NOMO-1 treated with dmso at 0.1 percent for 144 hours (cell line): ENCODE measurements at regions not wholly inside any gene's neighbourhood (a gene's known extent, or its start where the extent isn't known, plus 50 kb on each side); places are given as distances from the start of the nearest gene placed in this dataset.
"Not testable (repeated sequence)": the region's sequence is repeated elsewhere in the genome, so short reads cannot be mapped to it uniquely, and the experiment has no call there.

Source experiments
- DNase-seq: peaks from one replicate; lab custom pipeline; 2025; ENCODE audit not compliant: unreplicated experiment; lab: John Stamatoyannopoulos, UW

GRCh38 chr3:124300416-124300815 is 308.5 kb upstream of the ROPN1 start:
- no peak for DNase-seq

GRCh38 chr3:124303305-124303910 is 311.5 kb upstream of the ROPN1 start:
- no peak for DNase-seq

DNA sequence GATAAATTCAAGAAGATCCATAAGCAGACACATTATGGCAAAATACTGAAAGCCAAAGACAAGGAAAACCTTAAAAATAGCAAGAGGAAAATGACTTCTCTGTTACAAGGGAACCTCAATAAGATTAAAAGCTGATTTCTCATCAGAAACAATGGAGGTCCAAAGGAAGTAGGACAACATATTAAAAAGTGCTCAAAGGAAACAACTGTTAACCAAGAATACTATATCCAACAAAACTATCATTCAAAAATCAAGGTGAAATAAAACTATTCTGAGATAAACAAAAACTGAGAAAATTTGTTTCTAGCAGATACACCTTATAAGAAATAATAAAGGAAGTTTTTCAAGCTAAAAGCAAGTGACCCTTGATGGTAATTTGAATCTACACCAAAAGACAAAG is 314.7 kb upstream of the ROPN1 start:
- DNase-seq, result no peak

DNA sequence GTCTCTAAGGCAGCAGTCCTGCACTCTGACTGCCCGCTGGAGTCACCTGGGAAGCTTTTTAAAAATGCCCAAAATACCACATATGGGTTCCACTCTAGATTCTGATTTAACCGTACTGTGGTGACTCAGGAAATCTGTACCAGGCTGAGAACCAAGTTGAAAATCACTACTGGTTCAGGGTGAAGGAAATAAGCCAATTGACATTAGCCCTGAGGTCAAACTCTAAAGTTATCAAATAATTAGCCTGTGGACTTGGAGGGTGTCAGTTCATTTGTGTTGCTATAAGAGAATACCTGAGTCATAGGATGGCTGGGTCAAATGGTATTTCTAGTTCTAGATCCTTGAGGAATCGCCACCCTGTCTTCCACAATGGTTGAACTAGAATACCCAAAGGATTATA is 321.7 kb upstream of the ROPN1 start:
- no peak for DNase-seq

DNA sequence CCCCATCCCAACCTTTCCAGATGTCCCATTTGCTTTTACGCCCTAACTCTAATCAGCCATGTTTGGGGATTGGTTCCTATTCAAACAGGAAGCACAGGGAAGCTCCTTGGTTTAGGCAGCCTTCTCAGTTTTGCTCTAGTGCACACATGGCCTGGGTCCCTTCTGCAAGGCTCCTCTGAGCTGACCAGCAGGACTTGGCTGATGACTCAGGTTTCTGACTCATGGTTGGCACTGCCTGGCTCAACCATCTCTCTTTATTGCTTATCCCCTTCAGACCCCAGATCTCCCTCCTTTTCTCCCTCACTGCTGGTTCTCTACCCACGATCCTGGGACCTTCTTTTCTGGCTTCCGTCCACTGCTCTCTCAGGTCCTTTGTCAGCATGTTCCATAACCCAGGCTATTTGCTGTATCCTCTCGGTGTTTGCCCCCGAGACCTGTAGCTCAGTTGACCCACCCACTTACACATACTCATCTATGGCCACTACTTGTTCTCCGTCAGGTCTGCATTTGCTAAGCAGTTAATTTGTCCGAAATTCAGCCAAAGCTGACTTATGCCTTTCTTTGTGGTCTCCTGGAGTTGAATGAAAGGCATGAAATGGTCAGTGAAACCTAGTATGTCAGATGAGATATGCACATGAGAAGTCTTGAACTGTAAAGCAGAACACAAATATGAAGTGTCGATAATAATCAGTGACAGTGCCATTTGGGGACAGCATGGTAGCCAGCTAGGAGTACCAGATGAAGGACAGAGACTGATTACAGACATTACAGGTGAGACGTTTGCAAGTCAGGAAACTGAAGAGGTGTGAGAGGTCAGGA is 323.5 kb upstream of the ROPN1 start:
- no peak for DNase-seq

- DNase-seq, result peak; percentile 58
These were observed 324.0 kb upstream of the ROPN1 start for GRCh38 chr3:124316034-124316287.

GRCh38 chr3:124318014-124318413 is 326.1 kb upstream of the ROPN1 start:
- no peak for DNase-seq

GRCh38 chr3:124318656-124319055 is 326.7 kb upstream of the ROPN1 start:
- peak; percentile 8 for DNase-seq

GRCh38 chr3:124320976-124321375 is 329.1 kb upstream of the ROPN1 start:
- DNase-seq, result no peak

GRCh38 chr3:124322309-124322880 is 330.5 kb upstream of the ROPN1 start:
- DNase-seq, result no peak

DNA sequence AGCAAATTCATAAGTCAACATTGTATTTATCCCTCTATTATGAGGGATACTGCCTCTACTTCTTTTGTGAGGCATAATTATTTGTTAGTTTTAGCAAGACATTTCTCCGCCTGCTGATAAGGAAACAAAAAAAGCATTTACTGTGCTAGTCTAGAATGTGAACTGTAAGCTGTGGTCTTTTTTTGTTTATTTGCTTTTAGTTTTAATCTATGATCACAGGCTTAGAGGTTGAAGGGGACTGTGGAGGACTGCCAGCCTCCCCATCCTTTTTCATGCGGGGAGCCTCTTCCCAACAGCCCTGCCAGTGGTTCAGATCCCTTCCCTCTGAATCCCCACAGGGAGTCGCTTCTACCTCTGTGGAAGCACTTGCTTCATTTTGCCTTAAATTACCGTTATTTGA is 331.0 kb upstream of the ROPN1 start:
- no peak for DNase-seq

- no peak for DNase-seq
These were observed 333.3 kb upstream of the ROPN1 start for GRCh38 chr3:124325248-124325647.

- DNase-seq, result no peak
These were observed 337.8 kb upstream of the ROPN1 start for GRCh38 chr3:124329723-124330122.

DNA sequence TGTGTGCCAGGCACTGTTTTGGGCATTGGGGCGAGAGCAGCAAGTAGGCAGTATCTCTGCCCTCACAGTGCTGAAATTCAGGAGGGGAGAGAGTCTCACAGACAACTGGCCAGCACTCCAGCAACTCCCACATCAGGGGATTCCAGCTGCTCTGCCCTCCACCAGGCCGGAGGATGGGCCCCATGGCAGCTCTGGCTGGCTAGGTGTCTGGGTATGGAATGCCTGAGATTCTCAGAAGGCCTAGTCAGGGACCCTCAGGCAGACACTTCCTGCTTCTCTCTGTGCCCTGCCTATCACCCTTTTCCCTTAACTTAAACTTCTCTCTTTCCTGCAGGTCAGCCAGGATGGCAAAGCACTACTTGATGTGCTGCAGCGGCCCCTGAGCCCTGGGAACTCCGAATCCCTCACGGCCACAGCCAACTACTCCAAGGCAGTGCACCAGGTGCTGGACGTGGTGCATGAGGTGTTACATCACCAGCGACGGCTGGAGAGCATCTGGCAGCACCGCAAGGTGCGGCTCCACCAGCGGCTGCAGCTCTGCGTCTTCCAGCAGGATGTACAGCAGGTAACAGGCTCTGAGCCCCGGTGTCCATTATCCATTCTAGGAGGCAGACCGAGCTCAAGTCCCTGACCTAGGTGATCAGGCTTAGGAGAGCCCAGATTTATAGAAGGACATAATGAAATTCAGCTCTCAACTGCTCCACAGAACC is 342.2 kb upstream of the ROPN1 start:
- no peak for DNase-seq

GRCh38 chr3:124336067-124336656 is 344.2 kb upstream of the ROPN1 start:
- DNase-seq, result no peak

DNA sequence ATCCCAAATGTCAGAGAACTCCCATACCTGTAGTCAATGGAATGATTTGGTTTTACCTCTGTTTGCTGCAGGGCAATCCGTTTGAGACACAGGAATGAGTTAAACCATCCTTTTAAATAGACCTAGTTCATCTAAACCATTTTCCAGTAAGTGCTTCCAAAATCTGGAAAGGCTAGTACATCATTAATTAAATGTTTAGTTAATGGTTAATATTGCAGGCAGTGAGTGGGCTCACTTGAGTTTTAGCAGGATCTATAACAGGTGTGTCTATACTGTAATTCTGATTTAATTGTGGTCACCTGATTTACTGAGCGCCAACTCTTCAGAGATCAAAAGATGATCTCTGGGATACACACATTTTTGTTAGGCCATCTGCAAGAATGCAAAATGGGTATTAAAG is 353.9 kb upstream of the ROPN1 start:
- no peak for DNase-seq

DNA sequence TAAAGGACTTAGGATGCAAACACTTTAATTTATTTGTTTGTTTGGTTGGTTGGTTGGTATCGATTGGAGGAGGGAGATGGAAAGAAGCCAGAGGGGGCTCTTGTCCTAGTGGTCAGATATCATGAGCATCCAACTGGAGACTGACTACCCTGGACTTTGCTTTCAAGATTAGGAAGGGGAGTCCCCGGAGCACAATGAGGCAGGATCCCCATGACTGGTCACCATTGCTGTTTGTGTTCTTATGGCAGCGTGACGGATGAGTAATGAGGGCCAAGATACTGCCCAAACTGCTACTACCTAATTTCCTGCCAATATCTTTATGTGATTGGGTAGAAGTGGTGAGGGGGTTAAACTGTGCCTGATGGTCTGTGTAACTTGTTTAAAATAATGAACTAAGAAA is 354.6 kb upstream of the ROPN1 start:
- no peak for DNase-seq

- no peak for DNase-seq
These were observed 355.5 kb upstream of the ROPN1 start for GRCh38 chr3:124347418-124347817.

DNA sequence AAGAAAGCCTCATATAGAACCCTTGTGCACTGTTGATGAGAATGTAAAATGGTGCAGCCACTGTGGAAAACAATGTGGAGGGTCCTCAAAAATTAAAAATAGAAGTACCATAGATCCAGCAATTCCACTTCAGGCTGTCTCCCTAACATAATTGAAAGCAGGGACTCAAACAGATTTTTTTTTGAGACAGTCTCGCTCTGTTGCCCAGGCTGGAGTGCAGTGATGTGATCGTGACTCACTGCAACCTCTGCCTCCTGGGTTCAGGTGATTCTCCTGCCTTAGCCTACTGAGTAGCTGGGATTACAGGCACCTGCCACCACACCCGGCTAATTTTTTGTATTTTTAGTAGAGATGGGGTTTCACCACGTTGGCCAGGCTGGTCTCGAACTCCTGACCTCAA is 356.6 kb upstream of the ROPN1 start:
- DNase-seq, result not testable (repeated sequence)

- DNase-seq, result no peak
These were observed 359.7 kb upstream of the ROPN1 start for GRCh38 chr3:124351430-124352148.

GRCh38 chr3:124352149-124352539 is 360.2 kb upstream of the ROPN1 start:
- DNase-seq, result no peak
